Vagina (tissue), 2 donors: ENCODE measurements at regions not wholly inside any gene's neighbourhood (a gene's known extent, or its start where the extent isn't known, plus 50 kb on each side); places are given as distances from the start of the nearest gene placed in this dataset.

Experiments used
- POLR2AphosphoS5 ChIP-seq, 2 donors: sonication (generic); formaldehyde crosslinking; IDR thresholded peaks; one replicate each; pipeline ENCODE4 v1.9.0; 2017; ENCODE audit warnings: antibody characterized with exemption in 2 of 2, mild to moderate bottlenecking in 2 of 2, low read depth in 1 of 2; ENCODE audit not compliant: insufficient read depth in 1 of 2
- TF ChIP-seq, protein P1 (sequence below), 3 experiments: fragments of 450-650 bp in 2 of 3; fragments of 200-600 bp in 1 of 3; sonication (generic) in 1 of 3; IDR thresholded peaks; one replicate each; pipeline ENCODE4 v1.5.1; 2017 to 2019; ENCODE audit warnings: antibody characterized with exemption in 3 of 3, mild to moderate bottlenecking in 2 of 3, moderate library complexity in 2 of 3

DNA sequence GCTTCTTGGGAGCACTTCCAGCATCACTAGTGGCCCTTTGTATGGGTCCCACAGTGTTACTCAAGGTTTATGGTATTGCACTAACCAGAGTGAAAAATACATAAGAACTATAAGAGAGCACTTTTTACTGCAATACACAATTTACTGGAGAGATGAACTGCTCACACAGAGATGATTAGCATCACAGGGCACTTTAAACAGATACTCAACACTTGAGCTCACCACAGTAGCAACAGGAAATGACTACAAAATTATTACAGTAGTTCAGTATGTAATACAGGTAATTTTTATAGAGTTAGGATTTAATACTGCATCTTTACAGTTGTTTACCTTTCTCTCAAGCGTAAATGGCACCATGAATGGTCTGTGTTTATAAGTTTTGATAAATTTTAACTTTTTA, 68.2 kb upstream of the CDK1 start:
- TF ChIP-seq, protein P1, sequence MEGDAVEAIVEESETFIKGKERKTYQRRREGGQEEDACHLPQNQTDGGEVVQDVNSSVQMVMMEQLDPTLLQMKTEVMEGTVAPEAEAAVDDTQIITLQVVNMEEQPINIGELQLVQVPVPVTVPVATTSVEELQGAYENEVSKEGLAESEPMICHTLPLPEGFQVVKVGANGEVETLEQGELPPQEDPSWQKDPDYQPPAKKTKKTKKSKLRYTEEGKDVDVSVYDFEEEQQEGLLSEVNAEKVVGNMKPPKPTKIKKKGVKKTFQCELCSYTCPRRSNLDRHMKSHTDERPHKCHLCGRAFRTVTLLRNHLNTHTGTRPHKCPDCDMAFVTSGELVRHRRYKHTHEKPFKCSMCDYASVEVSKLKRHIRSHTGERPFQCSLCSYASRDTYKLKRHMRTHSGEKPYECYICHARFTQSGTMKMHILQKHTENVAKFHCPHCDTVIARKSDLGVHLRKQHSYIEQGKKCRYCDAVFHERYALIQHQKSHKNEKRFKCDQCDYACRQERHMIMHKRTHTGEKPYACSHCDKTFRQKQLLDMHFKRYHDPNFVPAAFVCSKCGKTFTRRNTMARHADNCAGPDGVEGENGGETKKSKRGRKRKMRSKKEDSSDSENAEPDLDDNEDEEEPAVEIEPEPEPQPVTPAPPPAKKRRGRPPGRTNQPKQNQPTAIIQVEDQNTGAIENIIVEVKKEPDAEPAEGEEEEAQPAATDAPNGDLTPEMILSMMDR (IDR thresholded peaks at IDR 0.05), result no peak
- TF ChIP-seq POLR2AphosphoS5 (IDR thresholded peaks at IDR 0.05; ENCODE audit: insufficient read depth in 1 of 2, low read depth in 1 of 2), result no peak
